NCI-H1092 treated with DMSO at 0.1 percent for 48 hours (cell line): ENCODE measurements at regions not wholly inside any gene's neighbourhood (a gene's known extent, or its start where the extent isn't known, plus 50 kb on each side); places are given as distances from the start of the nearest gene placed in this dataset.
"Not testable (repeated sequence)": the region's sequence is repeated elsewhere in the genome, so short reads cannot be mapped to it uniquely, and the experiment has no call there.

ENCODE experiments used
- DNase-seq: peaks from one replicate; lab custom pipeline; 2025; lab: John Stamatoyannopoulos, UW

GRCh38 chr3:124363476-124363875 is 366.8 kb upstream of the UMPS start:
- DNase-seq, result no peak

- no peak for DNase-seq
Measured at GRCh38 chr3:124364317-124365020, 365.8 kb upstream of the UMPS start.

- DNase-seq, result not testable (repeated sequence)
Measured at GRCh38 chr3:124366655-124367054, 363.6 kb upstream of the UMPS start.

GRCh38 chr3:124372775-124373174 is 357.5 kb upstream of the UMPS start:
- no peak for DNase-seq

GRCh38 chr3:124373524-124373923 is 356.7 kb upstream of the UMPS start:
- DNase-seq, result no peak

- DNase-seq, result no peak
Measured at GRCh38 chr3:124374583-124374982, 355.7 kb upstream of the UMPS start.

- no peak for DNase-seq
Measured at GRCh38 chr3:124381575-124382333, 348.5 kb upstream of the UMPS start.

GRCh38 chr3:124383051-124383450 is 347.2 kb upstream of the UMPS start:
- no peak for DNase-seq

- DNase-seq, result no peak
Measured at GRCh38 chr3:124383846-124384466, 346.3 kb upstream of the UMPS start.

GRCh38 chr3:124384527-124384926 is 345.7 kb upstream of the UMPS start:
- no peak for DNase-seq

GRCh38 chr3:124385996-124386395 is 344.3 kb upstream of the UMPS start:
- DNase-seq, result no peak

GRCh38 chr3:124386996-124387595 is 343.2 kb upstream of the UMPS start:
- no peak for DNase-seq

- DNase-seq, result no peak
Measured at GRCh38 chr3:124391774-124392173, 338.5 kb upstream of the UMPS start.

- DNase-seq, result no peak
Measured at GRCh38 chr3:124393340-124393739, 336.9 kb upstream of the UMPS start.

GRCh38 chr3:124395162-124395561 is 335.1 kb upstream of the UMPS start:
- no peak for DNase-seq

GRCh38 chr3:124395584-124396338 is 334.5 kb upstream of the UMPS start:
- DNase-seq, result peak; percentile 7

- no peak for DNase-seq
Measured at GRCh38 chr3:124396339-124396950, 333.8 kb upstream of the UMPS start.

- no peak for DNase-seq
Measured at GRCh38 chr3:124397088-124397487, 333.2 kb upstream of the UMPS start.

GRCh38 chr3:124398594-124398993 is 331.7 kb upstream of the UMPS start:
- no peak for DNase-seq

- DNase-seq, result no peak
Measured at GRCh38 chr3:124401843-124402242, 328.4 kb upstream of the UMPS start.

- DNase-seq, result no peak
Measured at GRCh38 chr3:124402791-124403190, 327.5 kb upstream of the UMPS start.

GRCh38 chr3:124404621-124405020 is 325.6 kb upstream of the UMPS start:
- DNase-seq, result no peak
